ENCODE measurements at regions not wholly inside any gene's neighbourhood (a gene's known extent, or its start where the extent isn't known, plus 50 kb on each side); places are given as distances from the start of the nearest gene placed in this dataset.

GRCh38 chr12:94769776-94770759, 119.7 kb upstream of the TMCC3 start:
- Mint-ChIP-seq H3K36me3 (no peaks in the 10 kb centered on the region), H3K9me3 (no peaks in the 10 kb centered on the region), H3K27me3 (peaks cover 19% of the 10 kb centered on the region), H3K4me3 (no peak overlapping the region), H3K27ac (no peak overlapping the region), H3K4me1 (no peaks in the 10 kb centered on the region)
- DNase-seq = no peak
- CTCF ChIA-PET = interaction anchor here (0.5 kb wide), 1 partner anchor 278 kb away, joined by 3 read pairs; no protein-coding TSS in a partner anchor

DNA sequence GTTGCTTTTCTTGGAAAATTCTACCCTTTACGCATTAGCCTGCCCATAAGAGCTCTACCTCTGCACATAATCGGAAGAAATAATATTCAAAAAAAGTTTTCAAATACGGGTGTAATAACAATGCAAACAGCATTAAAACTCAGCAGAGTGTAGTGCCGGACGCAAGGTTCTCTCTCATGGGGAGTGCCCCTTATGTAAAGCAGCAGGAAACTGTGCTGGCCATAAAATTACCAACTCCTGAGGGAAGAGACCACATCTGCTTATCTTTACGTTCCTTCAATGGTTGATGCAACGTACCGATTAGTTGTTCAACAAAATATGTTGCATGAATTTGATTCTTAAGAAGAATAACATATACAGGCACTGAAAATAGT, 118.7 kb upstream of the TMCC3 start:
- CTCF ChIA-PET = interaction anchor here (0.5 kb wide), 1 partner anchor 279 kb away, joined by 3 read pairs; no protein-coding TSS in a partner anchor
- no peaks in the 10 kb centered on the region for H3K36me3 Mint-ChIP-seq
- H3K4me1 Mint-ChIP-seq = no peaks in the 10 kb centered on the region
- peaks cover 22% of the 10 kb centered on the region for H3K27me3 Mint-ChIP-seq
- H3K9me3 Mint-ChIP-seq = no peaks in the 10 kb centered on the region
- H3K27ac Mint-ChIP-seq = no peak overlapping the region
- no peak overlapping the region for H3K4me3 Mint-ChIP-seq
- DNase-seq = no peak

- H3K27me3 Mint-ChIP-seq = peaks cover 22% of the 10 kb centered on the region
- no peak overlapping the region for H3K27ac Mint-ChIP-seq
- H3K4me1 Mint-ChIP-seq = no peaks in the 10 kb centered on the region
- DNase-seq = no peak
- H3K36me3 Mint-ChIP-seq = no peaks in the 10 kb centered on the region
- H3K9me3 Mint-ChIP-seq = no peaks in the 10 kb centered on the region
- H3K4me3 Mint-ChIP-seq = no peak overlapping the region
- CTCF ChIA-PET = no interaction called here
These were observed 118.2 kb upstream of the TMCC3 start for GRCh38 chr12:94768398-94769046.

GRCh38 chr12:94767956-94768355, 117.6 kb upstream of the TMCC3 start:
- no peak overlapping the region for H3K4me3 Mint-ChIP-seq
- H3K9me3 Mint-ChIP-seq = no peaks in the 10 kb centered on the region
- CTCF ChIA-PET = no interaction called here
- H3K36me3 Mint-ChIP-seq = no peaks in the 10 kb centered on the region
- H3K27me3 Mint-ChIP-seq = peaks cover 22% of the 10 kb centered on the region
- H3K27ac Mint-ChIP-seq = no peak overlapping the region
- peaks cover 5% of the 10 kb centered on the region for H3K4me1 Mint-ChIP-seq
- no peak for DNase-seq

GRCh38 chr12:94766397-94766796, 116.0 kb upstream of the TMCC3 start:
- CTCF ChIA-PET = no interaction called here
- H3K27ac Mint-ChIP-seq = no peak overlapping the region
- H3K4me3 Mint-ChIP-seq = no peak overlapping the region
- no peak for DNase-seq
- no peaks in the 10 kb centered on the region for H3K36me3 Mint-ChIP-seq
- H3K9me3 Mint-ChIP-seq = no peaks in the 10 kb centered on the region
- peaks cover 22% of the 10 kb centered on the region for H3K27me3 Mint-ChIP-seq
- peaks cover 14% of the 10 kb centered on the region for H3K4me1 Mint-ChIP-seq

GRCh38 chr12:94763462-94763861, 113.1 kb upstream of the TMCC3 start:
- CTCF ChIA-PET = interaction anchor here (0.6 to 2.0 kb wide), 10 partner anchors 12 to 637 kb away, joined by 3 to 6 read pairs (median 3); no protein-coding TSS in a partner anchor
- H3K27me3 Mint-ChIP-seq = peaks cover 19% of the 10 kb centered on the region
- H3K4me1 Mint-ChIP-seq = peaks cover 14% of the 10 kb centered on the region
- DNase-seq = no peak
- no peak overlapping the region for H3K4me3 Mint-ChIP-seq
- no peaks in the 10 kb centered on the region for H3K36me3 Mint-ChIP-seq
- no peaks in the 10 kb centered on the region for H3K9me3 Mint-ChIP-seq
- H3K27ac Mint-ChIP-seq = no peak overlapping the region

DNA sequence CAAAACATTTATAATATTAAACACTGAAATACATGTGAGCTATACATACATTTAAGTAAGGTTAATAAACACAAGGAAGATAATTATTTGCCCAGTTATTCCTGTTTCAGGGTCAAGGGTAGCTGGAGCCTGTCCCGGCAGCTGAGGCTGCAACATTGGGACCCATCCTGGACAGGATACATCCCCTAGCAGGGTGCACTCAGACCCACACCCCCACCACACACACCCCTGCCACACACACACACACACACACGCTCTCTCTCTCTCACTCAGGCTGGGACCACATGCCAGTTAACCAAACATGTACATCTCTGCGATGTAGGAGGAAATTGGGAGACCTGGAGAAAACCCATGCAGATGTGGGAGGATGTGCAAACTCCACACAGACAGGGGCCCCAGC, 112.6 kb upstream of the TMCC3 start:
- peak overlapping the region; percentile 39 for H3K27ac Mint-ChIP-seq
- CTCF ChIA-PET = interaction anchor here (0.6 to 2.0 kb wide), 8 partner anchors 12 to 636 kb away, joined by 3 to 6 read pairs (median 3); no protein-coding TSS in a partner anchor

GRCh38 chr12:94762259-94762942, 112.0 kb upstream of the TMCC3 start:
- Mint-ChIP-seq H3K27ac (peak overlapping the region; percentile 39), H3K4me1 (peaks cover 14% of the 10 kb centered on the region), H3K4me3 (no peak overlapping the region), H3K9me3 (no peaks in the 10 kb centered on the region), H3K27me3 (peaks cover 13% of the 10 kb centered on the region), H3K36me3 (no peaks in the 10 kb centered on the region)
- DNase-seq = no peak
- CTCF ChIA-PET = interaction anchor here (0.8 to 2.0 kb wide), 7 partner anchors 18 to 636 kb away, joined by 3 to 6 read pairs (median 3); no protein-coding TSS in a partner anchor

More for the DNA sequence above, 112.6 kb upstream of the TMCC3 start:
- Mint-ChIP-seq H3K4me1 (peaks cover 14% of the 10 kb centered on the region), H3K36me3 (no peaks in the 10 kb centered on the region), H3K9me3 (no peaks in the 10 kb centered on the region), H3K4me3 (no peak overlapping the region), H3K27me3 (peaks cover 15% of the 10 kb centered on the region)
- no peak for DNase-seq

DNA sequence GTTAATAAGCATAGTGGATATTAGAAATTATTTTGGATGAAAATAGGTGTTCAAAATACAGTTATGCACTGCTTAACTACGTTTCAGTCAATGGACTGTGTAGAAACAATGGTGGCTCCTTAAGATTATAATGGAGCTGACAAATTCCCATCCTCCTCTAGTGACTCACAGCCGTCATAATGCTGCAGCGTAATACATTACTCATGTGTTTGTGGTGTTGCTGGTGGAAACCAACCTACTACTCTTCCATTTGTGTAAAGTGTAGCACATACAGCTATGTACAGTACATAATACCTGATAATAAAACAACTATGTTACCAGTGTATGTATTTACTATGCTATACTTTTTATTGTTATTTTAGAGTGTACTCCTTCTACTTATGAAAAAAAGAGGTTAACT, 111.2 kb upstream of the TMCC3 start:
- Mint-ChIP-seq H3K27me3 (peaks cover 13% of the 10 kb centered on the region), H3K27ac (no peak overlapping the region), H3K36me3 (no peaks in the 10 kb centered on the region), H3K9me3 (no peaks in the 10 kb centered on the region), H3K4me1 (peaks cover 14% of the 10 kb centered on the region), H3K4me3 (no peak overlapping the region)
- no peak for DNase-seq
- CTCF ChIA-PET = interaction anchor here (0.8 to 1.0 kb wide), 2 partner anchors 18 to 49 kb away, joined by 3 read pairs; no protein-coding TSS in a partner anchor

DNA sequence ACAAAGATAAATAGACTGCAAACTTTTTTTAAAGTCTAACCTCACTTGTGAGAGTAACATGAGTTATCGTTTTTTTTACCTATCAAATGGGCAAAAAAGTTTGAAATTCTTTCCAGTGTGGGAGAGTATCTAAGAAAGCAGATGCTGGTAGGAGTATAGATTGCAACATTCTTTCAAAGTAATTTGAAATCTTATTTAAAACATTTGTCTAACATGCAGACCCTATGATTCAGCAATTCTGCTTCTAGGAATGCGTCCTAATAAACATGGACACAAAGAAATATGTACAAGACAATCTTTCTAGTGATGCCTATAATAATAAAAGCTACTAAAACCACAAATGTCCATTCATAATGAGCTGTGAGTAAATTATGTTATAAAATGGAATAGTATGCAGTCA, 110.4 kb upstream of the TMCC3 start:
- Mint-ChIP-seq H3K4me3 (no peak overlapping the region), H3K36me3 (no peaks in the 10 kb centered on the region), H3K27ac (no peak overlapping the region), H3K27me3 (peaks cover 13% of the 10 kb centered on the region), H3K4me1 (peaks cover 14% of the 10 kb centered on the region), H3K9me3 (no peaks in the 10 kb centered on the region)
- CTCF ChIA-PET = no interaction called here
- no peak for DNase-seq

- H3K27me3 Mint-ChIP-seq = peaks cover 19% of the 10 kb centered on the region
- no peaks in the 10 kb centered on the region for H3K9me3 Mint-ChIP-seq
- no peak overlapping the region for H3K27ac Mint-ChIP-seq
- CTCF ChIA-PET = no interaction called here
- no peaks in the 10 kb centered on the region for H3K36me3 Mint-ChIP-seq
- peaks cover under 1% of the 10 kb centered on the region for H3K4me1 Mint-ChIP-seq
- H3K4me3 Mint-ChIP-seq = no peak overlapping the region
- no peak for DNase-seq
These were observed 106.4 kb upstream of the TMCC3 start for GRCh38 chr12:94756789-94757188.

DNA sequence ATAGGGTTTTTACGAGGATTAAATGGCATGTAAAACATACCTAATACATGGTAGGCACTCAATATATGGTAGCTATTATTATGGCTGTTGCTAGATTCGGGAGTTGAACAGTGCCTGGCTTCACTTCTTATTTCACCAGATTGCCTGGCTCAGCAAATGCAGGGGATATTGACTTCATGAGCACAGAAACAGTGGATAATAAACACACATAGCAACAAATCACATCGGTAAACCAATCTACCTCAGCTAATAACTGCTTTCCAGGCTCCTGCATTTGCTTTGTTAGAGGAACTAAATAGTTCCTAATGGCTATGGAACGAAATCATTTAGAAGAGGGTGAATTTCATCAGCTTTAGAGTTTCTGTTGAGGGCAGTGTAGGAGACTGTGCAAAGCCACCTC, 105.2 kb upstream of the TMCC3 start:
- Mint-ChIP-seq H3K9me3 (no peaks in the 10 kb centered on the region), H3K4me1 (no peaks in the 10 kb centered on the region), H3K27ac (no peak overlapping the region), H3K36me3 (no peaks in the 10 kb centered on the region), H3K27me3 (peaks cover 22% of the 10 kb centered on the region), H3K4me3 (no peak overlapping the region)
- CTCF ChIA-PET = no interaction called here
- no peak for DNase-seq

GRCh38 chr12:94754653-94755052, 104.3 kb upstream of the TMCC3 start:
- Mint-ChIP-seq H3K9me3 (no peaks in the 10 kb centered on the region), H3K4me1 (no peaks in the 10 kb centered on the region), H3K36me3 (no peaks in the 10 kb centered on the region), H3K27me3 (peaks cover 22% of the 10 kb centered on the region), H3K27ac (no peak overlapping the region), H3K4me3 (no peak overlapping the region)
- no peak for DNase-seq
- CTCF ChIA-PET = no interaction called here

DNA sequence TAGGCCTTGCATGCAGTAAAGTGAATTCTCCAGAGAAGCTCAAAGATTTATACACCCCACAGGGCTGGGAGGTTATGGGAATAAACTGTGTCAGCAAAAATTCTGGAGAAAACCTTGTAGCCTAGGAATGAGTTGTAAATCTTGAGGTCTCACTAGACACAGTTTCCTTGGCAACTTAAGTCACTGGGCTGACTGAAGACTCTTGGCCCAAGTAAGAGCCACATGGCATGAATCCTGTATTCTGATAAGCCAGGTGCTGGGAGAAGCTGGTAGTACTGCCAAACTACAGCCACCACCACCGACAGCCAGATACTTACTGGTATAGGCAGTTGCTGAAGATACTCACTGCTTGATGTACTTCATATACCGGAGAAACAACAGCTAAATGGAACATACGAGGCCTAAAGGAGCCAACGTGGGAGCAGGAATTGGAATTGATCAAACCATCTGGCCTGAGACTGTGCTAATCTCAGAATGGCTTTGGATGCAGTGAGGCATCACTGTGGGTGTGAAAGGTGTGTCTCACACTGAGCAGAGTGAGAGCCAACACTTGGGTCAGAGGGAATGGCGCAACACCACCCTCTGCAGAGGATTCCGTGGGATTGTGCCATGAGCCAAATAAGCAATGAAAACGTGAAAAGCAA, 102.8 kb upstream of the TMCC3 start:
- no peaks in the 10 kb centered on the region for H3K4me1 Mint-ChIP-seq
- CTCF ChIA-PET = no interaction called here
- H3K9me3 Mint-ChIP-seq = no peaks in the 10 kb centered on the region
- no peak overlapping the region for H3K4me3 Mint-ChIP-seq
- H3K27me3 Mint-ChIP-seq = peaks cover 17% of the 10 kb centered on the region
- no peak overlapping the region for H3K27ac Mint-ChIP-seq
- no peak for DNase-seq
- no peaks in the 10 kb centered on the region for H3K36me3 Mint-ChIP-seq
